ENCODE measurements at regions not wholly inside any gene's neighbourhood (a gene's known extent, or its start where the extent isn't known, plus 50 kb on each side); places are given as distances from the start of the nearest gene placed in this dataset.

DNA sequence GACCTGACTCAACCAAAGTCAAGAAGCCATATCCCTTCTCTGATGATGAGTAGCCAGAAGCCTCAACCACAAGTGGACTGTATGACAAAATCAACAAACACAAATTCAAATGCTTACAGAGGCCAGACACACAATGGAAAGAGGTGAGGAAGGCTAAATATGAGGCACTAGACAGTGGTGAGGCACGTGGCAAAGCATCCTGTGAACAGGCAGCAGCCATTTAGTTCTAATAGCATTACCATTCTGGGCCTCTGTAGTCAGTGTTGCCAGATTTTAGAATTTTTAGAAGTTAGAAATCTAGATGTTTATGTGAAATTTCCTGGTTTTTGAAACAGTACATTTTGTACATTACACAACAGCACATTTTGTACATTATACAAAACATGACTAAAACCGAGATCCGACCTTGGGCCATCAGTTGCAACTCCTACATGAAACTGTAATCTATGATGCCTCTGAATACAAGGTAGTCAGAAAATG, 403.3 kb downstream of the COG6 start:
- TF ChIP-seq, protein P1, sequence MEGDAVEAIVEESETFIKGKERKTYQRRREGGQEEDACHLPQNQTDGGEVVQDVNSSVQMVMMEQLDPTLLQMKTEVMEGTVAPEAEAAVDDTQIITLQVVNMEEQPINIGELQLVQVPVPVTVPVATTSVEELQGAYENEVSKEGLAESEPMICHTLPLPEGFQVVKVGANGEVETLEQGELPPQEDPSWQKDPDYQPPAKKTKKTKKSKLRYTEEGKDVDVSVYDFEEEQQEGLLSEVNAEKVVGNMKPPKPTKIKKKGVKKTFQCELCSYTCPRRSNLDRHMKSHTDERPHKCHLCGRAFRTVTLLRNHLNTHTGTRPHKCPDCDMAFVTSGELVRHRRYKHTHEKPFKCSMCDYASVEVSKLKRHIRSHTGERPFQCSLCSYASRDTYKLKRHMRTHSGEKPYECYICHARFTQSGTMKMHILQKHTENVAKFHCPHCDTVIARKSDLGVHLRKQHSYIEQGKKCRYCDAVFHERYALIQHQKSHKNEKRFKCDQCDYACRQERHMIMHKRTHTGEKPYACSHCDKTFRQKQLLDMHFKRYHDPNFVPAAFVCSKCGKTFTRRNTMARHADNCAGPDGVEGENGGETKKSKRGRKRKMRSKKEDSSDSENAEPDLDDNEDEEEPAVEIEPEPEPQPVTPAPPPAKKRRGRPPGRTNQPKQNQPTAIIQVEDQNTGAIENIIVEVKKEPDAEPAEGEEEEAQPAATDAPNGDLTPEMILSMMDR (IDR thresholded peaks at IDR 0.05), result no peak
- TF ChIP-seq POLR2A (IDR thresholded peaks at IDR 0.05) (no peak), EP300 (IDR thresholded peaks at IDR 0.05) (no peak)
